PFSK-1 (cell line): ENCODE measurements at regions not wholly inside any gene's neighbourhood (a gene's known extent, or its start where the extent isn't known, plus 50 kb on each side); places are given as distances from the start of the nearest gene placed in this dataset.

Experiments used
- POLR2AphosphoS5 ChIP-seq: IDR thresholded peaks from 2 replicates; pipeline ENCODE4 v1.6.1; 2012; ENCODE audit warnings: low read depth, mild to moderate bottlenecking, control low read depth, low read length, moderate library complexity
- REST ChIP-seq, 2 experiments: IDR thresholded peaks; 2 replicates each; pipeline versions ENCODE4 v1.6.1 to v1.8.0; 2011 to 2012; ENCODE audit warnings: low read depth in 2 of 2, low read length in 2 of 2, control low read depth in 1 of 2, inconsistent platforms in 1 of 2, mild to moderate bottlenecking in 1 of 2, moderate library complexity in 1 of 2; ENCODE audit not compliant: insufficient read depth in 1 of 2
- SIN3A ChIP-seq: IDR thresholded peaks from 2 replicates; pipeline ENCODE4 v1.6.1; 2012; ENCODE audit warnings: mild to moderate bottlenecking, low read length, moderate library complexity, borderline replicate concordance; ENCODE audit not compliant: insufficient read depth

GRCh38 chr6:79810185-79810705 lies 137.1 kb downstream of the ELOVL4 start:
- TF ChIP-seq POLR2AphosphoS5, result no peak
- TF ChIP-seq REST (IDR thresholded peaks at IDR 0.05; ENCODE audit: insufficient read depth in 1 of 2, low read depth in 2 of 2, low read length in 2 of 2), result no peak
- TF ChIP-seq SIN3A, result no peak
